Adrenal gland (tissue), 5 donors: ENCODE measurements at regions not wholly inside any gene's neighbourhood (a gene's known extent, or its start where the extent isn't known, plus 50 kb on each side); places are given as distances from the start of the nearest gene placed in this dataset.
"Not testable (repeated sequence)": the region's sequence is repeated elsewhere in the genome, so short reads cannot be mapped to it uniquely, and the experiment has no call there.

Experiments
- CTCF ChIP-seq, 6 experiments: fragments of 450-650 bp in 4 of 6; fragments of 200-600 bp in 2 of 6; sonication (generic) in 1 of 6; IDR thresholded peaks; 1 replicate in 5 of 6; 2 replicates in 1 of 6; pipeline versions ENCODE4 v1.5.1 to v1.8.0; 2016 to 2021; ENCODE audit warnings: antibody characterized with exemption in 6 of 6, mild to moderate bottlenecking in 2 of 6, moderate library complexity in 1 of 6
- POLR2A ChIP-seq, 2 donors: fragments of 450-650 bp; IDR thresholded peaks; one replicate each; pipeline ENCODE4 v1.6.1; 2017; ENCODE audit warnings: antibody characterized with exemption in 2 of 2, mild to moderate bottlenecking in 2 of 2, moderate library complexity in 1 of 2
- donor health status: DM: no; HTN: no; CAD: no.

DNA sequence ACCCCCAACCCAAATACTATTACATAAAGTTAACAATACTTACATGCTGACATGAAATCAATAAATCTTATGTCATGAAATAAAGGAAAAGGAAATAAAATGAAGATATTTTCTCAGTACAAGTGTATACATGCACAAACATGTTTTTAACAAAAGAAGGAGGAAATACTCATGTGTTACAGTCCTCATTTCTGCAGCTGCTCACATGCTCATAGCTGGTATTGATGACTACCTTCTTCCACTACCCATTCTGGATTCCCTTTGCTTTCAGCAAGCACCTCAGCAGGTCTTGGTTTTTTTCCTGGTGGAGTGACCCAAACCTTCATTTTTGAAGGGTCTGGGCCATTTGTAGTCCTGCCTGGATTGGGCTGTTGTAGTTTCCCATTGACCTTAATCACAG lies 278.5 kb downstream of the SPRY2 start:
- not testable (repeated sequence) for TF ChIP-seq CTCF, POLR2A (IDR thresholded peaks at IDR 0.05)
